Caco-2 (cell line): ENCODE measurements at regions not wholly inside any gene's neighbourhood (a gene's known extent, or its start where the extent isn't known, plus 50 kb on each side); places are given as distances from the start of the nearest gene placed in this dataset.

Experiments
- BruUV-seq: library from RNA; stranded (reverse); fragments of 400-500 nt; replicated peaks from 2 replicates; lab custom pipeline; 2021; lab: Mats Ljungman, UMichigan
- CTCF ChIA-PET: fragments of 300-600 bp; sonication (Branson Sonifier 250); formaldehyde crosslinking; loops from one replicate; lab custom pipeline; 2022; ENCODE audit warnings: antibody characterized with exemption; lab: Charles Lee
- POLR2A ChIA-PET: fragments of 300-600 bp; sonication (Branson Sonifier 250); formaldehyde crosslinking; loops from one replicate; lab custom pipeline; 2022; ENCODE audit warnings: antibody characterized with exemption; lab: Charles Lee
- DNase-seq, 2 experiments: peaks; one replicate each; pipeline versions ENCODE4 v3.0.0 to v3.0.0-alpha.2; 2020 to 2022
- H3K27me3 ChIP-seq: replicated peaks from 2 replicates; pipeline ENCODE4 v1.6.0; 2011; ENCODE audit warnings: low read length; ENCODE audit not compliant: control insufficient read depth, insufficient read depth
- H3K36me3 ChIP-seq: 2 replicates; pipeline ENCODE4 v1.5.1; 2011; ENCODE audit warnings: low read length; ENCODE audit not compliant: control insufficient read depth, insufficient read depth
- H3K4me1 ChIP-seq: fragments of 250-450 bp; sonication (Bioruptor Pico); 2 replicates; pipeline ENCODE4 v1.5.1; 2020; ENCODE audit warnings: mild to moderate bottlenecking
- H3K4me3 ChIP-seq: 2 replicates; pipeline ENCODE4 v1.5.1; 2011; ENCODE audit warnings: low read depth, mild to moderate bottlenecking, control low read depth, low read length
- H3K9me3 ChIP-seq: fragments of 250-450 bp; sonication (Bioruptor Pico); 2 replicates; pipeline ENCODE4 v1.5.1; 2020; ENCODE audit warnings: mild to moderate bottlenecking, moderate library complexity
- H3K27ac Mint-ChIP-seq: one replicate; pipeline ENCODE4 v1.8.0; 2022; ENCODE audit warnings: mixed read lengths; ENCODE audit not compliant: unreplicated experiment
- H3K27me3 Mint-ChIP-seq: one replicate; pipeline ENCODE4 v1.8.0; 2022; ENCODE audit warnings: mixed read lengths; ENCODE audit not compliant: insufficient read depth, unreplicated experiment
- H3K36me3 Mint-ChIP-seq: one replicate; pipeline ENCODE4 v1.8.0; 2022; ENCODE audit warnings: mild to moderate bottlenecking, mixed read lengths; ENCODE audit not compliant: insufficient read depth, unreplicated experiment
- H3K4me1 Mint-ChIP-seq: one replicate; pipeline ENCODE4 v1.8.0; 2022; ENCODE audit warnings: low read depth, mixed read lengths; ENCODE audit not compliant: unreplicated experiment
- H3K4me3 Mint-ChIP-seq: one replicate; pipeline ENCODE4 v1.8.0; 2022; ENCODE audit warnings: mild to moderate bottlenecking, moderate library complexity, mixed read lengths; ENCODE audit not compliant: unreplicated experiment
- H3K9me3 Mint-ChIP-seq: one replicate; pipeline ENCODE4 v1.8.0; 2022; ENCODE audit warnings: mixed read lengths; ENCODE audit not compliant: unreplicated experiment
- intact Hi-C: fragments of 100-400 bp; cut with micrococcal nuclease; formaldehyde crosslinking; loops from one replicate; pipeline ENCODE4 v1.10.0; 2022; ENCODE audit not compliant: unreplicated experiment
- TF ChIP-seq, protein P1 (sequence below), 2 experiments: fragments of 200-600 bp in 1 of 2; IDR thresholded peaks; 1 replicate in 1 of 2; 2 replicates in 1 of 2; pipeline versions ENCODE4 v1.5.1 to v1.8.0; 2011 to 2022; ENCODE audit warnings: antibody characterized with exemption in 1 of 2, control low read depth in 1 of 2, inconsistent platforms in 1 of 2, low read depth in 1 of 2, low read length in 1 of 2, mild to moderate bottlenecking in 1 of 2, moderate library complexity in 1 of 2; ENCODE audit not compliant: insufficient read depth in 1 of 2, severe bottlenecking in 1 of 2, unreplicated experiment in 1 of 2

DNA sequence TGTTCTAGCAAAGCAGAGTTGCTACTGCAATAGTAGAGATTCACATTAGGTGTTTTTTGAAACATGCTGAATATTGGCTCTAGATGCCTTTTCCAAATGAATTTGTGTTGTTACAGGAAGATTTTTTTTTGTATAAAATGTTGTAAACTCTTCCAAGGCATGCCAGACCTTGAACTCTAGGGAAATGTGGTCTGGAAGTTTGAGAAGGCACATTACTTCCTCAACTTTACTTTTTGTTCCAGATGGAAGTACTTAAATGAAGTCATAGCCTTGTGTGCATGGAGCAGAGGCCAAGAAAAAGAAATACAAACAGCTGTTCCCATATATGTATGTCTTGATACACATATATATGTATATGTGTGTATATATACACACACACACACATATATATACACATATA, 585.7 kb upstream of the MARCKS start:
- ChIA-PET POLR2A (no interaction called here), CTCF (no interaction called here)
- Histone ChIP-seq H3K9me3 (peaks cover 18% of the 10 kb centered on the region), H3K4me3 (no peak overlapping the region), H3K4me1 (no peaks in the 10 kb centered on the region), H3K27me3 (no peaks in the 10 kb centered on the region), H3K36me3 (no peaks in the 10 kb centered on the region)
- Mint-ChIP-seq H3K27me3 (no peaks in the 10 kb centered on the region), H3K9me3 (peaks cover 42% of the 10 kb centered on the region), H3K4me1 (no peaks in the 10 kb centered on the region), H3K27ac (no peak overlapping the region), H3K36me3 (no peaks in the 10 kb centered on the region), H3K4me3 (no peak overlapping the region)
- intact Hi-C loops, result no loop called here
- no peak for DNase-seq
- TF ChIP-seq, protein P1, sequence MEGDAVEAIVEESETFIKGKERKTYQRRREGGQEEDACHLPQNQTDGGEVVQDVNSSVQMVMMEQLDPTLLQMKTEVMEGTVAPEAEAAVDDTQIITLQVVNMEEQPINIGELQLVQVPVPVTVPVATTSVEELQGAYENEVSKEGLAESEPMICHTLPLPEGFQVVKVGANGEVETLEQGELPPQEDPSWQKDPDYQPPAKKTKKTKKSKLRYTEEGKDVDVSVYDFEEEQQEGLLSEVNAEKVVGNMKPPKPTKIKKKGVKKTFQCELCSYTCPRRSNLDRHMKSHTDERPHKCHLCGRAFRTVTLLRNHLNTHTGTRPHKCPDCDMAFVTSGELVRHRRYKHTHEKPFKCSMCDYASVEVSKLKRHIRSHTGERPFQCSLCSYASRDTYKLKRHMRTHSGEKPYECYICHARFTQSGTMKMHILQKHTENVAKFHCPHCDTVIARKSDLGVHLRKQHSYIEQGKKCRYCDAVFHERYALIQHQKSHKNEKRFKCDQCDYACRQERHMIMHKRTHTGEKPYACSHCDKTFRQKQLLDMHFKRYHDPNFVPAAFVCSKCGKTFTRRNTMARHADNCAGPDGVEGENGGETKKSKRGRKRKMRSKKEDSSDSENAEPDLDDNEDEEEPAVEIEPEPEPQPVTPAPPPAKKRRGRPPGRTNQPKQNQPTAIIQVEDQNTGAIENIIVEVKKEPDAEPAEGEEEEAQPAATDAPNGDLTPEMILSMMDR (IDR thresholded peaks at IDR 0.05; ENCODE audit: insufficient read depth in 1 of 2, low read depth in 1 of 2, low read length in 1 of 2, severe bottlenecking in 1 of 2, unreplicated experiment in 1 of 2), result no peak
- BruUV-seq, result no TSS peak

GRCh38 chr6:113276601-113277000, 580.5 kb upstream of the MARCKS start:
- Mint-ChIP-seq H3K4me3 (no peak overlapping the region), H3K9me3 (peaks cover 10% of the 10 kb centered on the region), H3K27ac (no peak overlapping the region), H3K4me1 (no peaks in the 10 kb centered on the region), H3K27me3 (no peaks in the 10 kb centered on the region), H3K36me3 (no peaks in the 10 kb centered on the region)
- ChIA-PET POLR2A (no interaction called here), CTCF (no interaction called here)
- Histone ChIP-seq H3K9me3 (no peaks in the 10 kb centered on the region; the same call in 1 of the 2 replicates), H3K4me1 (no peaks in the 10 kb centered on the region), H3K4me3 (no peak overlapping the region), H3K36me3 (no peaks in the 10 kb centered on the region), H3K27me3 (no peaks in the 10 kb centered on the region)
- intact Hi-C loops, result no loop called here
- DNase-seq, result no peak
- no TSS peak for BruUV-seq
- TF ChIP-seq, protein P1 (IDR thresholded peaks at IDR 0.05; ENCODE audit: insufficient read depth in 1 of 2, low read depth in 1 of 2, low read length in 1 of 2, severe bottlenecking in 1 of 2, unreplicated experiment in 1 of 2), result no peak

DNA sequence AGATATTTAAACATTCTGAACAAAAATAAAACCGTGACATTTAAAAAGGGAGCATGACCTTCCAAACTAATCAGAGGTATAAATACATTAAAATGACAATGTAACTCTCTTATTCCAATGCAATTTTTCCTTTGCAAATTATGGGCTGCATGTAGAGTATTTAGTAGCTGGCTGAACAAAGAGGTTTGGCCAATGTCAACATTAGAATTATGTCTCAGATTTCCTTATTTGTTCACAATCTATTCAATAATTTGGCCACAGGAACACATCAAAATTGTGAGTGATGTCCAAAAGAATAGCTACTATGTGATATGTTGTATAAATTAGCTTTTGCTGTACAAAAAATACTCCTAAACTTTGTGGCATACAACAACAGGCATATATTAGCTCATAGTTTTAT, 580.0 kb upstream of the MARCKS start:
- Histone ChIP-seq H3K4me3 (no peak overlapping the region), H3K27me3 (no peaks in the 10 kb centered on the region), H3K36me3 (no peaks in the 10 kb centered on the region), H3K4me1 (no peaks in the 10 kb centered on the region), H3K9me3 (no peaks in the 10 kb centered on the region; the same call in 1 of the 2 replicates)
- Mint-ChIP-seq H3K4me3 (no peak overlapping the region), H3K27me3 (no peaks in the 10 kb centered on the region), H3K27ac (no peak overlapping the region), H3K36me3 (no peaks in the 10 kb centered on the region), H3K4me1 (no peaks in the 10 kb centered on the region), H3K9me3 (peaks cover 10% of the 10 kb centered on the region)
- TF ChIP-seq, protein P1 (IDR thresholded peaks at IDR 0.05; ENCODE audit: insufficient read depth in 1 of 2, low read depth in 1 of 2, low read length in 1 of 2, severe bottlenecking in 1 of 2, unreplicated experiment in 1 of 2), result no peak
- intact Hi-C loops, result no loop called here
- no TSS peak for BruUV-seq
- ChIA-PET POLR2A (no interaction called here), CTCF (no interaction called here)
- no peak for DNase-seq
